Right lobe of liver (tissue), 6 donors: ENCODE measurements at regions not wholly inside any gene's neighbourhood (a gene's known extent, or its start where the extent isn't known, plus 50 kb on each side); places are given as distances from the start of the nearest gene placed in this dataset.

Source experiments
- ATAC-seq, 4 donors: fragments of 200-7000 bp; cut with Tn5 transposase; one replicate each; pipeline ENCODE4 v1.9.1; 2020; ENCODE audit warnings: mild to moderate bottlenecking in 4 of 4, moderate library complexity in 4 of 4
- DNase-seq, 3 donors: peaks; one replicate each; pipeline ENCODE4 v3.0.0-alpha.2; 2020
- H3K27ac ChIP-seq, 3 donors: fragments of 200-600 bp; one replicate each; pipeline ENCODE4 v1.8.0; 2022
- H3K27me3 ChIP-seq, 2 donors: fragments of 200-600 bp; one replicate each; pipeline ENCODE4 v1.8.0; 2022
- H3K36me3 ChIP-seq, 4 donors: fragments of 200-600 bp; sonication (generic) in 1 of 4; one replicate each; pipeline versions ENCODE4 v1.5.1 to v1.8.0; 2017 to 2022; ENCODE audit warnings: control low read depth in 1 of 4
- H3K4me1 ChIP-seq, 4 donors: fragments of 200-600 bp; sonication (generic) in 1 of 4; one replicate each; pipeline versions ENCODE4 v1.5.1 to v1.8.0; 2017 to 2022; ENCODE audit warnings: control low read depth in 1 of 4
- H3K4me3 ChIP-seq, 3 donors: fragments of 200-600 bp; one replicate each; pipeline ENCODE4 v1.8.0; 2022
- H3K9me3 ChIP-seq, 4 donors: fragments of 200-600 bp; sonication (generic) in 1 of 4; one replicate each; pipeline versions ENCODE4 v1.5.1 to v1.8.0; 2017 to 2022; ENCODE audit warnings: control low read depth in 1 of 4
- CTCF ChIP-seq, 4 donors: fragments of 200-600 bp in 3 of 4; fragments of 450-650 bp in 1 of 4; IDR thresholded peaks; one replicate each; pipeline versions ENCODE4 v1.5.1 to v1.8.0; 2016 to 2022; ENCODE audit warnings: antibody characterized with exemption in 4 of 4, mild to moderate bottlenecking in 2 of 4
- POLR2A ChIP-seq: fragments of 450-650 bp; IDR thresholded peaks from one replicate; pipeline ENCODE4 v1.6.1; 2017; ENCODE audit warnings: antibody characterized with exemption, mild to moderate bottlenecking
- WGBS: methylation state at CpG from one replicate; pipeline ENCODE4 v1.1.6; 2018; ENCODE audit warnings: low coverage, low lambda C conversion rate; ENCODE audit not compliant: insufficient coverage; ENCODE audit errors: missing lambda C conversion rate; 5-methylcytosine and 5-hydroxymethylcytosine counted together
- intact Hi-C, 2 donors: fragments of 100-400 bp; cut with DNase I; formaldehyde crosslinking; loops; one replicate each; pipeline versions ENCODE4 v1.11.2 to v1.14.1; 2022
- donor health status: DM: no; HTN: yes; CAD: no.
- donor health status: DM: no; HTN: no; CAD: no.
- donor health status: DM: no; HTN: no; CAD: no.
- donor health status: DM: no; HTN: yes; CAD: no.
- donor health status: DM: no; HTN: yes; CAD: no.

GRCh38 chr20:40268321-40269075 is 420.5 kb downstream of the MAFB start:
- DNase-seq (no peak), ATAC-seq (no peak)
- intact Hi-C loops = loop anchor here (10.0 kb wide), 2 partner anchors 416 to 426 kb away; partner anchors contain the start of gene MAFB (in 1 of the 2)
- Histone ChIP-seq H3K27me3 (no peaks in the 10 kb centered on the region), H3K36me3 (no peaks in the 10 kb centered on the region), H3K9me3 (no peaks in the 10 kb centered on the region), H3K27ac (no peak overlapping the region), H3K4me1 (no peaks in the 10 kb centered on the region), H3K4me3 (no peak overlapping the region)
- 55% methylated on average over 2 of the region's 3 CpGs for WGBS
- TF ChIP-seq POLR2A = no peak
- TF ChIP-seq CTCF (IDR thresholded peaks at IDR 0.05) = no peak

GRCh38 chr20:40265825-40266533 is 423.1 kb downstream of the MAFB start:
- ATAC-seq (peak; percentile 67 to 84 (median 80)), DNase-seq (peak in 1 of 3 donors; percentile 59)
- Histone ChIP-seq H3K4me3 (no peak overlapping the region), H3K9me3 (no peaks in the 10 kb centered on the region), H3K27me3 (no peaks in the 10 kb centered on the region), H3K4me1 (no peaks in the 10 kb centered on the region), H3K27ac (no peak overlapping the region), H3K36me3 (no peaks in the 10 kb centered on the region)
- 49% methylated on average over 6 of the region's 6 CpGs for WGBS
- intact Hi-C loops = loop anchor here (10.0 kb wide), 2 partner anchors 419 to 429 kb away; partner anchors contain the start of gene MAFB (in 1 of the 2)
- TF ChIP-seq POLR2A = no peak
- peak; percentile 42 to 56 (median 44) for TF ChIP-seq CTCF (IDR thresholded peaks at IDR 0.05)

GRCh38 chr20:40262219-40262618 is 426.8 kb downstream of the MAFB start:
- 30% methylated on average over 2 of the region's 2 CpGs for WGBS
- no peaks in the 10 kb centered on the region for H3K36me3 ChIP-seq
- H3K27ac ChIP-seq = no peak overlapping the region
- DNase-seq (no peak), ATAC-seq (peak in 1 of 4 donors; percentile 38)
- TF ChIP-seq POLR2A (no peak), CTCF (IDR thresholded peaks at IDR 0.05) (no peak)
- H3K4me3 ChIP-seq = no peak overlapping the region
- no peaks in the 10 kb centered on the region for H3K27me3 ChIP-seq
- no peaks in the 10 kb centered on the region for H3K9me3 ChIP-seq
- intact Hi-C loops = loop anchor here (10.0 kb wide), 2 partner anchors 423 to 433 kb away; partner anchors contain the start of gene MAFB (in 1 of the 2)
- H3K4me1 ChIP-seq = no peaks in the 10 kb centered on the region

- DNase-seq (no peak), ATAC-seq (no peak)
- no peaks in the 10 kb centered on the region for H3K36me3 ChIP-seq
- H3K9me3 ChIP-seq = no peaks in the 10 kb centered on the region
- H3K4me3 ChIP-seq = no peak overlapping the region
- H3K4me1 ChIP-seq = no peaks in the 10 kb centered on the region
- intact Hi-C loops = no loop called here
- no peaks in the 10 kb centered on the region for H3K27me3 ChIP-seq
- TF ChIP-seq CTCF (IDR thresholded peaks at IDR 0.05) (no peak), POLR2A (no peak)
- WGBS = 61% methylated on average over 4 of the region's 4 CpGs
- H3K27ac ChIP-seq = no peak overlapping the region
These were observed 430.1 kb downstream of the MAFB start for GRCh38 chr20:40258931-40259330.
